Neuronal stem cell (in vitro differentiated cells): ENCODE measurements at regions not wholly inside any gene's neighbourhood (a gene's known extent, or its start where the extent isn't known, plus 50 kb on each side); places are given as distances from the start of the nearest gene placed in this dataset.

Experiments
- DNase-seq: peaks from one replicate; pipeline ENCODE4 v3.0.0-alpha.2; 2013; ENCODE audit warnings: low spot score
- H2AFZ ChIP-seq: one replicate; pipeline ENCODE4 v1.6.1; 2013; ENCODE audit warnings: mild to moderate bottlenecking, low read length, inconsistent platforms
- H2AK5ac ChIP-seq: 2 replicates; pipeline ENCODE4 v1.6.1; 2013; ENCODE audit warnings: low read depth, mild to moderate bottlenecking, inconsistent platforms, low read length, moderate library complexity, mixed read lengths
- H2BK120ac ChIP-seq: 2 replicates; pipeline ENCODE4 v1.6.1; 2013; ENCODE audit warnings: low read depth, mild to moderate bottlenecking, inconsistent platforms, low read length, moderate library complexity, mixed read lengths
- H2BK12ac ChIP-seq: one replicate; pipeline ENCODE4 v1.6.1; 2013; ENCODE audit warnings: low read length, inconsistent platforms
- H2BK15ac ChIP-seq: 2 replicates; pipeline ENCODE4 v1.6.1; 2013; ENCODE audit warnings: mild to moderate bottlenecking, low read length, inconsistent platforms, mixed read lengths
- H2BK5ac ChIP-seq: one replicate; pipeline ENCODE4 v1.6.1; 2013; ENCODE audit warnings: inconsistent platforms, mild to moderate bottlenecking, low read length, moderate library complexity
- H3K14ac ChIP-seq: one replicate; pipeline ENCODE4 v1.6.1; 2013; ENCODE audit warnings: low read length, inconsistent platforms
- H3K18ac ChIP-seq: 2 replicates; pipeline ENCODE4 v1.6.1; 2013; ENCODE audit warnings: low read length, inconsistent platforms
- H3K23ac ChIP-seq: 2 replicates; pipeline ENCODE4 v1.6.1; 2013; ENCODE audit warnings: low read depth, mild to moderate bottlenecking, mixed read lengths, low read length, inconsistent platforms; ENCODE audit not compliant: poor library complexity
- H3K27ac ChIP-seq: replicated peaks from 3 replicates; pipeline ENCODE4 v1.5.1; 2013; ENCODE audit warnings: low read length, inconsistent platforms
- H3K27me3 ChIP-seq, 3 experiments: 2 replicates each; pipeline ENCODE4 v1.6.1; 2013; ENCODE audit warnings: low read length in 3 of 3, mild to moderate bottlenecking in 2 of 3, inconsistent platforms in 1 of 3, low read depth in 1 of 3, mixed read lengths in 1 of 3, moderate library complexity in 1 of 3; ENCODE audit not compliant: control insufficient read depth in 3 of 3, insufficient read depth in 3 of 3
- H3K36me3 ChIP-seq, 2 donors: replicated peaks in 1 of 2; 2 replicates each; pipeline ENCODE4 v1.6.1; 2013; ENCODE audit warnings: low read length in 2 of 2; ENCODE audit not compliant: control insufficient read depth in 2 of 2, insufficient read depth in 2 of 2
- H3K4ac ChIP-seq: 2 replicates; pipeline ENCODE4 v1.6.1; 2013; ENCODE audit warnings: inconsistent platforms, mild to moderate bottlenecking, low read length, moderate library complexity
- H3K4me1 ChIP-seq, 2 donors: 1 replicate in 1 of 2; 2 replicates in 1 of 2; pipeline ENCODE4 v1.6.1; 2013; ENCODE audit warnings: low read length in 2 of 2, low read depth in 1 of 2; ENCODE audit not compliant: control insufficient read depth in 2 of 2, insufficient read depth in 1 of 2
- H3K4me2 ChIP-seq: one replicate; pipeline ENCODE4 v1.6.1; 2013; ENCODE audit warnings: mild to moderate bottlenecking, low read length, inconsistent platforms; ENCODE audit not compliant: insufficient read depth, poor library complexity, severe bottlenecking
- H3K4me3 ChIP-seq, 2 donors: 2 replicates each; pipeline ENCODE4 v1.5.1; 2013; ENCODE audit warnings: low read length in 2 of 2, mild to moderate bottlenecking in 2 of 2, inconsistent platforms in 1 of 2, moderate library complexity in 1 of 2
- H3K79me1 ChIP-seq: one replicate; pipeline ENCODE4 v1.6.1; 2013; ENCODE audit warnings: low read depth, mild to moderate bottlenecking, inconsistent platforms, low read length, moderate library complexity
- H3K9ac ChIP-seq: one replicate; pipeline ENCODE4 v1.6.1; 2013; ENCODE audit warnings: mild to moderate bottlenecking, low read depth, low read length, inconsistent platforms; ENCODE audit not compliant: poor library complexity
- H3K9me3 ChIP-seq, 2 donors: replicated peaks in 1 of 2; 2 replicates each; pipeline versions ENCODE3 to v1.6.1; 2013; ENCODE audit warnings: low read length in 2 of 2, mild to moderate bottlenecking in 2 of 2, inconsistent platforms in 1 of 2, low read depth in 1 of 2, mixed read lengths in 1 of 2, moderate library complexity in 1 of 2; ENCODE audit not compliant: control insufficient read depth in 2 of 2, insufficient read depth in 1 of 2
- H4K8ac ChIP-seq: one replicate; pipeline ENCODE4 v1.6.1; 2013; ENCODE audit warnings: low read depth, mild to moderate bottlenecking, inconsistent platforms, low read length, moderate library complexity
- H4K91ac ChIP-seq: one replicate; pipeline ENCODE4 v1.6.1; 2013; ENCODE audit warnings: low read length, low read depth, mild to moderate bottlenecking, inconsistent platforms; ENCODE audit not compliant: poor library complexity
- WGBS, 2 donors: extraction: QIAGEN DNeasy Blood & Tissue Kit; methylation state at CpG; one replicate each; pipeline ENCODE4 v1.1.7; 2013; ENCODE audit warnings: missing lambda C conversion rate in 2 of 2, mixed read lengths in 1 of 2; ENCODE audit not compliant: insufficient read length in 2 of 2, insufficient replicate concordance in 1 of 2; ENCODE audit errors: extremely low coverage in 2 of 2; 5-methylcytosine and 5-hydroxymethylcytosine counted together

DNA sequence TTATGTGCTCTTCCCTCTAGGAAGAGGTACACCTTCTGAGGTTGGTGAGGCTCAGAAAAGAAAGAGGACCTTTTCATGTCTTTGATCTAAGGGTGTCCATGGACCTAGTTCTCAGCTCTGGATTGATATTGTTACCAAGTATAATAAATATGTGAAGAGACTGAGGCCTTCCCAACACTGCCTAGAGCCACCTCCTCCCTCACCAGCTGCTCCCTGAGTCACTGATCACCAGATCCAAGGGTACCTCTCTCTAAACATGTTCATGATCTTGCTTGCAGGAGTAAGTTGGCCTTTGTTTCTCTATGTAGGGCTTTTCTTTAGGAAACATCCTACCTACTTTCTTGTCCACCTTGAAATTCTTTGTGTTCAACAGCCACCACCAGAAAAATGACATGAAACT is 218.8 kb upstream of the ADRA1B start:
- Histone ChIP-seq H3K79me1 (no peaks in the 10 kb centered on the region), H3K4ac (no peak overlapping the region), H3K23ac (no peak overlapping the region), H2AK5ac (no peak overlapping the region), H3K18ac (no peak overlapping the region), H3K9me3 (no peaks in the 10 kb centered on the region), H4K8ac (no peak overlapping the region), H2BK120ac (no peak overlapping the region), H3K14ac (no peak overlapping the region), H3K27ac (no peak overlapping the region), H2AFZ (no peak overlapping the region), H3K4me2 (no peak overlapping the region), H3K4me1 (peaks cover 0 to 2% of the 10 kb centered on the region in 2 donors), H3K27me3 (no peaks in the 10 kb centered on the region), H3K4me3 (no peak overlapping the region), H2BK15ac (no peak overlapping the region), H2BK12ac (no peak overlapping the region), H3K36me3 (no peaks in the 10 kb centered on the region), H4K91ac (no peak overlapping the region), H3K9ac (no peak overlapping the region), H2BK5ac (no peak overlapping the region)
- no peak for DNase-seq

DNA sequence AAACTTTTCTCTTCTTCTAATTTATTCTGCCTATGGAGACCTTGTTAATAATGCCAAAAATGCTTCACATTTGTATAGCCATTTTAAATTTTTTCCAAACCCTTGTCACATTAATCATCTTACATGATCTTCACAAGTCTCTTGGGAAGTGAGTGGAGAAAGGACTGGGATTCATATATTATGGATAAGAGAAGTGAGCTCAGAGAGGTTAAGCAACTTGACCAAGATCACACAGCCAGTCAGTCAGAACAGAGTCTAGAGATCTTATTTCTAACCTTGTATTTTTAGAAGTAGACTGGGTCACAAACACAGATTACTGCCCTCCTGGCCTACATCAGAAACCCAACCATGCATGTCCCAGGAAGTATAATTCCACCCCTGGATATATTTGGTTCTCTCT is 218.0 kb upstream of the ADRA1B start:
- Histone ChIP-seq H2BK5ac (no peak overlapping the region), H3K9ac (no peak overlapping the region), H3K36me3 (no peaks in the 10 kb centered on the region), H2AK5ac (no peak overlapping the region), H3K4me2 (no peak overlapping the region), H3K9me3 (no peaks in the 10 kb centered on the region), H3K79me1 (no peaks in the 10 kb centered on the region), H3K27me3 (no peaks in the 10 kb centered on the region), H3K4me3 (no peak overlapping the region), H3K23ac (no peak overlapping the region), H2BK120ac (no peak overlapping the region), H3K4me1 (peaks cover 0 to 2% of the 10 kb centered on the region in 2 donors), H3K18ac (no peak overlapping the region), H2BK12ac (no peak overlapping the region), H3K27ac (no peak overlapping the region), H2BK15ac (no peak overlapping the region), H3K4ac (no peak overlapping the region), H2AFZ (no peak overlapping the region), H3K14ac (no peak overlapping the region), H4K8ac (no peak overlapping the region), H4K91ac (no peak overlapping the region)
- DNase-seq = no peak

DNA sequence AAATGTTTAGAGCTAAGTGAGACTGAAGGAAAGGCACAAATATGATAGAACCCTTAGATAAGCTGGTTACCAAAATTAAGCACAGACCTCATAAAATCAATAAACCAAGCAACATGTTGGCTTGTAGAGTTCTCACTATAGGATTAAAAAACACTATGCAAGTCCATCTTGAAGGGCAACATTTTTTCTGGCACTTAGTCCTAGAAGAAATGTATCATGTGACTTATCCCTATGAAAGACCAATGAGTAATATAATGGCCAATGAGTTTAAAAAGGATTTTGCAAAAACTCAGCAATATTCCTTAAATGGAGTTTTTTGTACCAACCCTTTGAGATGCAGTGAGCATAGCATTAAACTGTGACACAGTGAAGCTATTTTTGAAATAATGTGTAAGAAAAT is 216.3 kb upstream of the ADRA1B start:
- no peak overlapping the region for H3K14ac ChIP-seq
- DNase-seq = no peak
- no peak overlapping the region for H3K4ac ChIP-seq

DNA sequence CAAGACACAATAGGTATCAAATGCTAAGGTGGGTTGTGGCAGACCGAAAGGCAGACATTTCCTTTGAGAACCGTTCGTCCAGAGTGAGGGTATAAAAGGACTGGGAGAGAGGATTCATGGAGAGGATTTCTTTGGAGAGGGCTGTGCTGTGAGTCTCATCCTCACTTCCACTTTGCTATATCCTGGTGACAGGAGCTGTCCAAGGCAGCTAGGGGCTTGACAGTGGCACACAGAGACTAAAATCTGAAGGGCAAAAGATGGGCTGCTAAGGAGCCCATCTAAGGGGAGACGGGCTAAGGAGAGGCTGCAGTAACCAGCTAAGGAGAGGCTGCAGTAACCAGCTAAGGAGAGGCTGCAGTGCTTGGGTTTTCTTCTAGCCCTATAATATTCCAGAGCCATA is 214.0 kb upstream of the ADRA1B start:
- no peak overlapping the region for H2BK12ac ChIP-seq
- no peak overlapping the region for H2BK5ac ChIP-seq
- no peaks in the 10 kb centered on the region for H3K79me1 ChIP-seq
- no peak overlapping the region for H2BK15ac ChIP-seq
- H2BK120ac ChIP-seq = no peak overlapping the region
- H3K4ac ChIP-seq = no peak overlapping the region
- DNase-seq = no peak
- H3K18ac ChIP-seq = no peak overlapping the region
- no peak overlapping the region for H3K4me3 ChIP-seq
- no peak overlapping the region for H3K4me2 ChIP-seq
- no peak overlapping the region for H3K14ac ChIP-seq
- H2AFZ ChIP-seq = no peak overlapping the region
- H3K23ac ChIP-seq = no peak overlapping the region
- H3K9me3 ChIP-seq = no peaks in the 10 kb centered on the region
- no peak overlapping the region for H4K91ac ChIP-seq
- H3K4me1 ChIP-seq = no peaks in the 10 kb centered on the region
- no peak overlapping the region for H3K9ac ChIP-seq
- no CpG with 5 or more reads among the region's 4 CpGs for WGBS, 2 donors
- no peak overlapping the region for H2AK5ac ChIP-seq
- no peak overlapping the region for H4K8ac ChIP-seq
- H3K36me3 ChIP-seq = no peaks in the 10 kb centered on the region
- H3K27ac ChIP-seq = no peak overlapping the region
- H3K27me3 ChIP-seq = no peaks in the 10 kb centered on the region

More for the DNA sequence above, 216.3 kb upstream of the ADRA1B start:
- Histone ChIP-seq H3K9me3 (no peaks in the 10 kb centered on the region), H2AK5ac (no peak overlapping the region), H3K4me1 (peaks cover 0 to 2% of the 10 kb centered on the region in 2 donors), H3K36me3 (no peaks in the 10 kb centered on the region), H2BK12ac (no peak overlapping the region), H3K9ac (no peak overlapping the region), H3K18ac (no peak overlapping the region), H3K4me3 (no peak overlapping the region), H2AFZ (no peak overlapping the region), H3K4me2 (no peak overlapping the region), H3K23ac (no peak overlapping the region), H2BK5ac (no peak overlapping the region), H3K79me1 (no peaks in the 10 kb centered on the region), H2BK15ac (no peak overlapping the region), H3K27ac (no peak overlapping the region), H3K27me3 (no peaks in the 10 kb centered on the region), H2BK120ac (no peak overlapping the region), H4K91ac (no peak overlapping the region), H4K8ac (no peak overlapping the region)
